ENCODE measurements at regions not wholly inside any gene's neighbourhood (a gene's known extent, or its start where the extent isn't known, plus 50 kb on each side); places are given as distances from the start of the nearest gene placed in this dataset.
A peak's percentile ranks its signal among the peaks of the same experiment; 100 is the strongest.
"Not testable (repeated sequence)": the region's sequence is repeated elsewhere in the genome, so short reads cannot be mapped to it uniquely, and the experiment has no call there.

DNA sequence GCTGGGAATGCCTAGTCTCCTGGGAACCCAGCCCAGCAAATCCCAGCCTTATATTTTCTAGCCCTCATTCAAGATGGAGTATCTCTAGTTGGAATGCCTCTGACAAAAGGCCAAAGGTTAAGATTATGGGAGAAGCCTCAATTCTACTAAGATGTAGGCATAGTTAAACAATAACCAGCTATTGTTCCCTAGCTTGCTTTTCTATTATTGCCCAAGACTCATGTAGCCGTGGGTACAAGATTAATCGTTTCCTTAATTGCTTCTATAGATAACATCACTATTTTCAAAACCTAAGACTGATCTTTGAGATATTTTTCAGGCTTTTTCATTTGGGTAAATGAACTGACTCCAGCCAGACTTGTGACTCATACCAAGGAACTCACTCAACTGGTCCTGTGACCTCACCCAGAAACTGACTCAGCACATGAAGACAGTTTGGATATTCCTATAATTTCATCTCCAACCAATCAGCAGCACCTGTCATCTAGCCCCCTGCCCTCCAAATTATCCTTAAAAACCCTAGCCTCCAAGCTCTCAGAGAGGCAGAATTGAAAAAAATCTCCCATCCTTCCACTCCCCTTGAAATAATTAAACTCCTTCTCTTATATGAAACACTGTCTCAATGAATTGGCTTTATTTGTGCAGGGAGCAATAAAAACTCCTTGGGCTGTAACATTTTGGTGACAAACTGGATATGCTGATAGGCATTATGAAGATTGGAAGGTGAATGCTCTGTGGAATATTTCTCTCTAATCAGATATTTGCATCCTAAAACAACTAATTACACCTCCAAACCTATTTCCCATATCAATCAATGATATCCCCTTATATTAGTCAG is 589.0 kb downstream of the C12orf50 start:
- DNase-seq (ENCODE audit: low read depth), result peak; percentile 85

GRCh38 chr12:87430444-87430843 is 598.8 kb downstream of the C12orf50 start:
- no peak for DNase-seq (ENCODE audit: low read depth)

- DNase-seq (ENCODE audit: low read depth), result peak; percentile 69
These were observed 600.4 kb downstream of the C12orf50 start for GRCh38 chr12:87428701-87429277.

GRCh38 chr12:87427770-87428169 is 601.4 kb downstream of the C12orf50 start:
- no peak for DNase-seq (ENCODE audit: low read depth)

DNA sequence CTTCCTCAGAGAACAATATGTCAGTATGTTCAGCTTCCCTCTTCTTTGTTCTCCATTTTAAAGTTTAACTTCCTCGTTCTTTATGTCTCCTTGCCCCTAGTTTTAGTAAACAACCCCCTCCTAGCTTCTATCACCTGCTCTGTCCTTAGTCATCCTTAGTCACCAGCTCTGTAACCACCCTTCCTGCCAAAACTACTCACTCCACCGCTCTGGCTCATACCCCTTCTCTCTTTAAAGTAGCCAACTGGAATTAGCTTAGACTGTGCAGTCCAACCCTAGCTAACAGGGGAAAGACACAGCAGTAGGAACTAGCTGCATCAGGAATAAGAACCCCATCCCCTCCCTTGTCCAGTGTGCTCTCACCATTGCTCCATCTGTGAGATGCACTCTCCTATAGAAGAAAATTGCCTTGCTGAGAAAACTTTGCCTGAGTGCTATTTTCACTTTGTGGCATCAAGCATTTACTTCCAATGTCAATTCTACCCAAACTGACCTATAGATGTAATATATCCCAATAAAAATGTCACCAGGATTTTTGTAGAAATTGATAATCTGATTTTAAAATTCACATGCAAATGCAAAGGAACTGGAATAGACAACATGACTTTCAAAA is 603.2 kb downstream of the C12orf50 start:
- no peak for DNase-seq (ENCODE audit: low read depth)

DNA sequence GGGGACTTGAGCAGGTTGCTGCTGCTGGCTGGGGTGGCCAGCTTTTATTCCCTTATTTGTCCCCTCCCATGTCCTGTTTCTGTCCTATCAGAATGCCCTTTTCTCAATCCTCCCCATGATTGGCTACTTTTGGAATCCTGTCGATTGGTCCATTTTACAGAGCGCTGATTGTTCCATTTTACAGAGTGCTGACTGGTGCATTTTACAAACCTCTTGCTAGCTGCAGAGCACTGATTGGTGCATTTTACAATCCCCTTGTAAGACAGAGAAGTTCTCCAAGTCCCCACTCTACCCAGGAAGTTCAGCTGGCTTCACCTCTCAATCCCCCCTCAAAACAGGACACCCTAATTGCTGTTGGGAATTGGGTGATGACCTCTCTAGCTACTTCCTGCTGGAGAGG is 608.0 kb downstream of the C12orf50 start:
- not testable (repeated sequence) for DNase-seq (ENCODE audit: low read depth)

DNA sequence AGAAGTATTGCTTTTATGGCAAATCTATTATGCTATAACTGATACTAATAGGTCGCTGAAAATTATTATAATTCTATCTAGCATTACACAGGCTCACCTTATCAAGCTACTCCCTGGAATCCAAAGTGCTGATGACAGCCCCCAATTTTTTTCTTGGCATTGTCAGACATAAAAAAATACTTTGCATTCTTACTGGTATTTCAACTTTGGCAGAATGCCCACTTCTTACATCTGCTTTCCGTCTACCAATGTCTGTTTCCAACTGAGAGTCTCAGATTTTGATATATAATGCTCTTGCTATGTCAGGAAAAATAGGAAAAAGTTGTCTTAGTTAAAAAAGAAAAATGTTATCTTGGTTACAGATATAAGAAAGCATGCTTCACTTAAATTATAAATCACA is 615.4 kb downstream of the C12orf50 start:
- peak; percentile 65 for DNase-seq (ENCODE audit: low read depth)

DNA sequence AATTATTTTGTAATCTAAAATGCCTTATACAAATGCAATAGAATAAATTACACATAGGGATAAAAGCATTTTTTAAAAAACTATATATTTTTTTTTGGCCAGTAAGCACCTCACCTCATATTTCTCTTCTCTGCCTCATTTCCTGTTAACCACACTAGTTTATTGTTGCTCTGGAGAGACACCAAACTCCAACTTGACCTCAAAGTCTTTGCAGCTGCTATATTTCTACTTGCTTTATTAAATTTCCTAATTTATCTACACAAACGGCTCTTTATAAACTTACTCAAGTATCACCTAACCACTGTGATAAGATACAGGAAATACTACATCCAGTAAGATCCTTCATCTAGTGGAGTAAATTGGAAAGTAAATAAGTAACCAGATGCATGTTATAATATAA is 622.3 kb downstream of the C12orf50 start:
- peak; percentile 60 for DNase-seq (ENCODE audit: low read depth)

GRCh38 chr12:87405918-87406317 is 623.3 kb downstream of the C12orf50 start:
- DNase-seq (ENCODE audit: low read depth), result no peak

DNA sequence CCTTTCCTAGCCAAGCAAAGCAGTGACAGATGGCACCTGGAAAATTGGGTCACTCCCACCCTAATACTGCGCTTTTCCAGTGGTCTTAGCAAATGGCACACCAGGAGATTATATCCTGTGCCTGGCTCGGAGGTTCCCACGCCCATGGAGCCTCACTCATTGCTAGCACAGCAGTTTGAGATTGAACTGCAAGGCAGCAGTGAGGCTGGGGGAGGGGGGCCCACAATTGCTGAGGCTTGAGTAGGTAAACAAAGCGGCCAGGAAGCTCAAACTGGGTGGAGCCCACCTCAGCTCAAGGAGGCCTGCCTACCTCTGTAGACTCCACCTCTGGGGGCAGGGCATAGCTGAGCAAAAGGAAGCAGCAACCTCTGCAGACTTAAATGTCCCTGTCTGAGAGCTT is 635.0 kb downstream of the C12orf50 start:
- DNase-seq (ENCODE audit: low read depth), result not testable (repeated sequence)

GRCh38 chr12:87388376-87388775 is 640.8 kb downstream of the C12orf50 start:
- DNase-seq (ENCODE audit: low read depth), result no peak

DNA sequence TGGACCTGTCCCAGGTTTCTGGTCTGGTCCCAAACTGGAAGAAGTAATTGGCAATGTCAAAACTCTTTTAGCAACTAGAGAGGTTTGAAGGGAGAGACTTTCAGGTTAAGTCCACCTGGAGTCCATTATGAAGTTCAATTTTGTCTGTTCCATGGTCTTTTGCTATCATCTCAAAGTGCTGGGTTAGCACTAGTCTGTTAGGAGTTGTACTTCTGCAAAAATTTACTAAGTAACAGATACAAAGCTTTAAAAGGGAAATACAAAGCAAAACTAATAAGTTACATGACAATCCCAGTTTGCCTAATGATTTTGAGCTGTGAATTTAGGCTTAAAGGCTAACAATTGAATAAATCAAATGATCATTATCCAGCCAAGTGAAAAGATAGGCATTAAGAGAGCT is 643.9 kb downstream of the C12orf50 start:
- no peak for DNase-seq (ENCODE audit: low read depth)

DNA sequence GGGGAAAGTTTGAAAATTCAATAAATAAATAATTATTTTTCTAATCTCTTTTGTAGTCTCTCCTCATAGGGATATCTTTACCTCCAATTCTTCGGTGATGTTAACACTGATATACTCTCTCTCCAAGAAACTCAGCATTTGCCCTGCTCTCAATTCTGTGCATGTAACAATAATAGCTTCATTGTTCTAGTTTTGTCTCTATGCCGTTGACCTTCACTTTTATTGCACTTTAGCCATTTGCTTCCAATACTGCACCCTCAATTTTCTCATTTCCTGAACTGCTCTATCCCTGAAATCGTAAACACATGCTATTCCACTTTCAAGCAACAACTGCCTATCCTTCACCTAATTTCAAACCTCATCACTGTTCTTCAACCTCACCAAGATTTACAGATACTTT is 645.0 kb downstream of the C12orf50 start:
- DNase-seq (ENCODE audit: low read depth), result no peak

DNA sequence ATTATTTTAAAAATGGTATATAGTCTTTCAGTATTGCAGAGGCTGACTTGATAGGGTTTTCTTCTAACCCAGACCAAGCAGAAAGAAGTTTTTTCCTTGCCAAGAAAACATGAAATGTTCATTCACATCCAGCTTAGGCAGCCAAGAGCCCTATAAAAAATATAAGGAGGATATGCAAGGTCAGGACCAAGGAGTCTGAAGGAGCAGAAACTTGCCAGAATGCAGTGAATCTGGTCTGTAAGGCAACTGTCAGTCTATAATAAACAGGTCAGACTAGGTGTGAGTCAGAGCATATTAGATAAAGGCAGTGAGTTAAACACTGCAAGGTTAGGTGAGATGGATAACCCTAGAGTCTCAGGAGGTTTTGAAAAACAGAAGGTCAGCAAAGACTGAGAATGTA is 645.5 kb downstream of the C12orf50 start:
- DNase-seq (ENCODE audit: low read depth), result no peak

DNA sequence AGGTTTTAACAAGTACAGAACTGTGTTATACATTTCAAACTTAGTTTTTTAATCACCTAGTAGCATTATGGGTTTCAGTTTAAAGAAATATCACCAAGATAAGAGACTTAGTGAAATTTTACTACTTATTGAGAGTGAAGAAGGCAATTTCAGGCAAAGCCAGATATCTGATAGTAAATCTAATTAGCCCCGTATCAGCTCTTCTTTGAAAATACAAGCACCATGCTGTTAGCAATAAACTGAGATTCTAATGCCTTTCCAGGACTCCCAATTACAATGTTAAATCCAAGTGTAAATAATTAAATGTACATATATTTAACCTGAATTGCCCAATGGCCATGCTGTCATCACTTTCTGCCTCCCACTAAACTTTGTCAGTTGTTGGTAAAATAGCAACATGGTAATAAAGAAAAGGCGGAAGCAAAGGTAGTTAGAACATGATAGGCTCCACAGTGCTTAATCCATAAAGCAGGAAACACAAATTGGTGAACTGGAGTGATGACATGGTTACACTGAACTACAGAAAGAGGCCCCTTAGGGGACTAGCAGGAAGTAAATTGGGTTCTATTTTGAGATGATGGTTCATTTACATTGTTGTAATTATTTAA is 646.1 kb downstream of the C12orf50 start:
- DNase-seq (ENCODE audit: low read depth), result no peak

DNA sequence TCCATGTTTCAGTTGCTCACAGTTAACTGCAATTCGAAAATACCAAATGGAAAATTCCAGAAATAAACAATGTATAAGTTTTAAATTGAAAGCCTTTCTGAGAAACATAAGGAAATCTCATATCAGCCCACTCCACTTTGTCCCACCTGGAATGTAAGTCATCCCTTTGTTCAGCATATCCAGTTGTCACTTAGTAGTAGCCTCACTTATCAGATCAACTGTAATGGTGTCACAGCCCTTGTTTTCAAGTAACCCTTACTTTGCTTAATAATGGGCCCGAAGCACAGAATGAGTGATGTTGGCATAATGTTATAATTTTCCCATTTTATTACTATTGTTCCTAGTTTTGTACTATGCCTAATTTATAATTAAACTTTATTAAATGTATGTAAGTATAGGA is 646.8 kb downstream of the C12orf50 start:
- no peak for DNase-seq (ENCODE audit: low read depth)

- no peak for DNase-seq (ENCODE audit: low read depth)
These were observed 647.5 kb downstream of the C12orf50 start for GRCh38 chr12:87381742-87382141.

DNA sequence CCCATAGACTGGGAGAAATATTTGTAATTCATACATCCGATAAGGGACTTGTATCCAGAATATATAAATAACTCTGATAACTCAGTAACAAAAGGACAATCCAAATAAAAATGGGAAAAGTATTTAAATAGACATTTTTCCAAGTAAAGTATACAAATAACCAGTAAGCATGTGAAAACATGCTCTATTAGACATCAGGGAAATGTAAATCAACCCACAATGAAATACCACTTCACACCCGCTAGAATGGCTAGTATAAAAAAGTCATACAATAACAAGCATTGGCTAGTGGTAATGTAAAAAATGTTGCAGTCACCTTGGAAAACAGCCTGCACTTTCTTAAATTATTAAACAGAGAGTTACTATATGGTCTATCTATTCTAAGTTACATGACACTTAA is 650.7 kb downstream of the C12orf50 start:
- no peak for DNase-seq (ENCODE audit: low read depth)

DNA sequence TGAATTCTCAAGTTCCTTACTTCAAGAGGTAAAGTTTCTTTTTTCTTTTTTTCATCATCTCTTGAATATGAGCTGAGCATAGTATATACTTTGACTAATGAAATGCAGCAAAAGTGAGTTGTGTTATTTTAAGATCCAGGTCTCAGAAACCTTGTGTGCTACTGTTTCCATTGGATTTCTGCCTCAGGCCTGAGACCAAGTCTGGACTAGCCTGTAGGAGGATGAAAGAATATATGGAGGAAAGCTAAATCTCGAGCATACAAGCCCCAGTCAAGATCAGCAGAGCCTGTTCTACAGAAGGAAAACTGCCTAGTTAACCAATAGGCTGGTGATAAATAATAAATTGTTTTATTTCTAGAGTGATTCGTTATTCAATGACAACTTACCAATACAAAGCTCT is 652.5 kb downstream of the C12orf50 start:
- DNase-seq (ENCODE audit: low read depth), result no peak

GRCh38 chr12:87369161-87369560 is 660.0 kb downstream of the C12orf50 start:
- no peak for DNase-seq (ENCODE audit: low read depth)

DNA sequence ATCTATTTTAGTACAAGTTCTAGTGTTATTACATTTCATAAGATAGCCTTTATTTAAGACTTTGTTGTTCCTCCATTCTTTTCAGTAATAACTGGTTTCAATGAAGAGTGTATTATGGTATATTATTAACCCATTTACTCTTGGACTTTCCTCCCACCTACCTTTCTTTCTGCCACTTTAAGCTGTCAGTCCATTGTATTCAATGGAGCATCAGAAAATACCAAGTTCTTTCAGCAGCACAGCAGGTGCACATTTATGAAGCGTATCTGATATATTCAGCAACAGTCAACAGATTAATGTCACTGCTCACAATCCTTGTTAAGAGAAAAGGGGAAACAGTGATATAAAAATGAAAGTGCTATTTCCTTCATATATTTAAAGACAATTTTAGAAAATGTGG is 660.9 kb downstream of the C12orf50 start:
- no peak for DNase-seq (ENCODE audit: low read depth)

DNA sequence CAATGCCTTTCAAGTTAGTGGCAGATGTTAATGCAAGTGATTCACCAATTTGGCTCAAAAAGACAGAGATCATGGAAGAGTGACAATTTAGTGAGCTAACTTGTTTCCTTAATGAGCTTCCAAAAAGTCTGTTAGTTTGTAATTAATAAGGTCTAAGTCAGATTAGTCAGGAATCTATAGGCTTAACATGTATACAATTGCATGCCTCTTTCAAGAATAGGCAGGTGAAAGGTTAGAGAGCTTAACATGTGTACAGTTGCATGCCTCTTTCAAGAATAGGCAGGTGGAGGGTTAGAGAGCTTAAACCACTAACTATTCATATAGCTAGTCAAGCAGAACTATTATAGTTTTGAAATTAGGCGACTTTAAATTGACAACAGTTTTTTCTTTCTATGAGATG is 663.8 kb downstream of the C12orf50 start:
- no peak for DNase-seq (ENCODE audit: low read depth)

All from myocyte (in vitro differentiated cells).